ENCODE measurements at regions not wholly inside any gene's neighbourhood (a gene's known extent, or its start where the extent isn't known, plus 50 kb on each side); places are given as distances from the start of the nearest gene placed in this dataset.

GRCh38 chr5:85462957-85463356, 1078.3 kb upstream of the EDIL3 start:
- no peak for TF ChIP-seq CTCF (IDR thresholded peaks at IDR 0.05 in 8 of 11, conservative IDR thresholded peaks at IDR 0.05 in 3 of 11)
- TF ChIP-seq POLR2AphosphoS5 (IDR thresholded peaks at IDR 0.05), result no peak
